ENCODE measurements at regions not wholly inside any gene's neighbourhood (a gene's known extent, or its start where the extent isn't known, plus 50 kb on each side); places are given as distances from the start of the nearest gene placed in this dataset.

DNA sequence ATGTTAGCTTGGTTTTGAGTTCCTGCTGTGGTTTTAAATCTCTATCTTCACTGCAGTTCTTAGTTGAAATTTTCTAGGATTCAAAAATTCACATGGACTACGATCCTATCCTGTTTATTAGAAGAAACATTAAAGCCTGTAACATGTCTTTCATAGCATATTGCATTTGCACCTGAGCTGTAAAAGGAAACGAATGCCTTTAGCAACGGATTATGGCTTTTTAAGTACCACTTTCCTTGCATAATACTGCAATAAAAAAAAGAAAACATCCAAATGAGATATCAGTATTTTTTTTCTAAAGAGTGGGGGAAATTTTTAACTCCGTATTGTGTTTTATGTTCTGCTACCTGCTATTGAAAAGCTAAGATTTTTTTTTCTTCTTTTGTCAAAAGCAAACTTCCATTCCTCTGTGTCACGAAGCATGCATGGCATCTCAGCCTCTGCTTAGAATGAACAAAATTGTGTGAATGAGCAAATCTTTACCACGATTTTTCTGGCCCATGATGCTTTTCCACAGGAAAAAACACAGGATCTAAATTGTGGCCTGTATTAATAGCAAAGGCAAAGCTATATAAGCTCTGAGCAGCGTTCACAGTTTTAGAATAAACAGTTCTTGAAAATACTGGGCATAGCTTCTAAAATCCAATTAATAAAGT lies 110.0 kb upstream of the CDIN1 start:
- no peak overlapping the region for H3K4me3 ChIP-seq (ENCODE audit: low read length)
- peak; percentile 63 for DNase-seq (ENCODE audit: low read depth)
- TF ChIP-seq, protein P1, sequence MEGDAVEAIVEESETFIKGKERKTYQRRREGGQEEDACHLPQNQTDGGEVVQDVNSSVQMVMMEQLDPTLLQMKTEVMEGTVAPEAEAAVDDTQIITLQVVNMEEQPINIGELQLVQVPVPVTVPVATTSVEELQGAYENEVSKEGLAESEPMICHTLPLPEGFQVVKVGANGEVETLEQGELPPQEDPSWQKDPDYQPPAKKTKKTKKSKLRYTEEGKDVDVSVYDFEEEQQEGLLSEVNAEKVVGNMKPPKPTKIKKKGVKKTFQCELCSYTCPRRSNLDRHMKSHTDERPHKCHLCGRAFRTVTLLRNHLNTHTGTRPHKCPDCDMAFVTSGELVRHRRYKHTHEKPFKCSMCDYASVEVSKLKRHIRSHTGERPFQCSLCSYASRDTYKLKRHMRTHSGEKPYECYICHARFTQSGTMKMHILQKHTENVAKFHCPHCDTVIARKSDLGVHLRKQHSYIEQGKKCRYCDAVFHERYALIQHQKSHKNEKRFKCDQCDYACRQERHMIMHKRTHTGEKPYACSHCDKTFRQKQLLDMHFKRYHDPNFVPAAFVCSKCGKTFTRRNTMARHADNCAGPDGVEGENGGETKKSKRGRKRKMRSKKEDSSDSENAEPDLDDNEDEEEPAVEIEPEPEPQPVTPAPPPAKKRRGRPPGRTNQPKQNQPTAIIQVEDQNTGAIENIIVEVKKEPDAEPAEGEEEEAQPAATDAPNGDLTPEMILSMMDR (conservative IDR thresholded peaks at IDR 0.05; ENCODE audit: low read length): no peak

DNA sequence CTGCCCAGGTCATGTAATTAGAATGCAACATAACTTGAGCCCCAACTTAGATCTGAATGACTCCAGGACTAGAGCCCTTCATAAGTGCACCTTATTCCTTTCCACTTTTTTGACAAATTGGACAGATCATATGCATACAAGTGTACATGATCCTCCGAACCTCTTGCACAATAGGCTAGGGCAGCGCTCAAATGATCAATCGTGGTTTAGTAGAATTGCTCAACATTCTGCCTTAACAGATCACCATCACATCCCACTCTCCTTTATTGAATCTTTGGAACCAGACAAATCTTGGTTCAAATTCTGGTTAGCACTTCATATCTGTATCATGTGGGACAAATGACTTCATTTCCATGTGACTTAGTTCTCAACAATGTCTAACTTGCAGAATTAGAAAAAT lies 106.8 kb upstream of the CDIN1 start:
- H3K4me3 ChIP-seq (ENCODE audit: low read length): no peak overlapping the region
- TF ChIP-seq, protein P1 (conservative IDR thresholded peaks at IDR 0.05; ENCODE audit: low read length): no peak
- DNase-seq (ENCODE audit: low read depth): no peak

DNA sequence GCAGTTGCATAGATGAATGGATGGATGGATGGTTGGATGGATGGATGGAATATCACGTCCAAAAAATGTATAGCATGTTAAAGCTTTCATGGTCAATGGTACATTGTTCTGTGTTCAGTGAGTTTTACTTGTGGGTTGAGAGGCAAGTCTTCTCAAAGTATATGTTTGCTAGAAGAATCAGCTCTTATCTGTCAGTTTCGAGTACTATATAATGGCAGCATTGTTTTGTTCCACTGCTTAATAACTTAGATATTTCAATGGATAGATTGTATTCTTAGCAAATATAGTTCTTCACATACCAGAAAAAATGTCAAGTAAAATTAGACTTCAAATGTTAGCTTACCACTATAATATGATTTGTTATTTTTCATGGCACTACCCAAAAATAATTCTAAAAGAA lies 100.9 kb upstream of the CDIN1 start:
- TF ChIP-seq, protein P1 (conservative IDR thresholded peaks at IDR 0.05; ENCODE audit: low read length): no peak
- DNase-seq (ENCODE audit: low read depth): no peak
- H3K4me3 ChIP-seq (ENCODE audit: low read length): no peak overlapping the region

DNA sequence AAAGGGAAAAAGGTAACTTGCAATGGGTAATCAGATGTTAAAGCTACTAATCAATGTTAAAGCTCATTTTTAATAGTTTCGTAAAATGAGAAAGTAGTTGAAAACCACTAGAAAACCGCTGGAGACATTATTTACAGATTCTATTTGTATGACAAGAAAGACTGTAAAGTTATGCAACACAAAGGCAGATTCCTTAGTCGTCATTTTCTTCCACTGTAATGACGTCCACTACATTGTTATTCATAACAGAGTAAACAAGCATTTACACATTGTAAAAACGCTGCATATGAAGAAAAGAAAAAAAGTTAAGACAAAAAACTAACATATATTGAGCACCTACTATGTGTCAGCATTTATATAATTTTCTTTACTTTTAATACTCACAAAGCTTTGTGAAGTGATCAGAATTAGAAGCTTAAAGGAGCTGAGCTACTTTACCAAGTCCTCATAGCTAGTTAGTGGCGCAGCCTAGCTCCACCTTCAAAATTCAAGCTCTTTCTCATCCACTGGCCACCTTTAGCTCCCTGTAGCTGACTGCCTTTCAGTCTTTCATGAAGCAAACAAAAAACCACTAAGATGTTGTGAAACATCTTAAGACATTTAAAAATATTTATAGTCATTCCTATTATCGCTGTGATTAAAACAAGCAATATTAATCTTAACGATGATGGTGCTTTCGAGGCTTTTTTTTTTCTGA lies 100.1 kb upstream of the CDIN1 start:
- H3K4me3 ChIP-seq (ENCODE audit: low read length): no peak overlapping the region
- DNase-seq (ENCODE audit: low read depth): peak; percentile 68
- TF ChIP-seq, protein P1 (conservative IDR thresholded peaks at IDR 0.05; ENCODE audit: low read length): no peak

DNA sequence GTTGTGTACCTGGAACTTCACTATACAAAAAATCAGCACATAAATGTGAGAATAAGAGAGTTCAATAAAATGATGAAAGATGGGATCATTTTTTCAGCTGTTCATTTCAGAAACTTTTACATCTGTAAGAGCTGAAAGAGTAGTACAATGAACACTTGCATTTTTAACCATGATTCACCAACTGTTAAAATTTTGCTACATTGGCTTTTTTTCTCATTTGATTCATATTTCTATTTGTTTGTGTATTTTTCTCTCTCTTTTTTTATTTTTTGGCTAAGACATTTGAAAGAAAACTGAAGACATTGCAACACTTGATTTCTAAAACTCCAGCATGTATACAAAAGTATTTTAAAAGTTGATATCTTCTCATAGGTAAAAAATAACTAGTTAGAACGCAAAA lies 98.3 kb upstream of the CDIN1 start:
- no peak for DNase-seq (ENCODE audit: low read depth)
- no peak overlapping the region for H3K4me3 ChIP-seq (ENCODE audit: low read length)
- TF ChIP-seq, protein P1 (conservative IDR thresholded peaks at IDR 0.05; ENCODE audit: low read length): no peak

DNA sequence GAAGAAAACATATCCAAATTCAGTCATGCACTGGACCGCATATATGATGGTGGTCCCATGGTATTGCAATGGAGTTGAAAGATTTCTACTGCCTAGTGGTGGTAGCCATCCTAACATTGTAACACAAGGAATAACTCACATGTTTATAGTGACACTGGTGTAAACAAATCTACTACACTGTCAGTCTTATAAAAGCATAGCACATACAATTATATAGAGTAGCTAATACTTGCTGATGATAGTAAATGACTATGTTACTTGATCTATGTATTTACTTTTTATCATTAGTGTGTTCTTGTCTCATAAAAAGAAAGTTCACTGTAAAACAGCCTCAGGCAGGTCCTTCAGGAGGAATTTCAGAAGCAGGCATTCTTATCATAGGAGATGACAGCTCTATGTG lies 96.0 kb upstream of the CDIN1 start:
- no peak for DNase-seq (ENCODE audit: low read depth)
- no peak overlapping the region for H3K4me3 ChIP-seq (ENCODE audit: low read length)
- TF ChIP-seq, protein P1 (conservative IDR thresholded peaks at IDR 0.05; ENCODE audit: low read length): no peak

Measured in AG10803 (cell line).